GM23338 (cell line): ENCODE measurements at regions not wholly inside any gene's neighbourhood (a gene's known extent, or its start where the extent isn't known, plus 50 kb on each side); places are given as distances from the start of the nearest gene placed in this dataset.

Experiments used
- ATAC-seq: fragments of 200-7000 bp; cut with Tn5 transposase; 3 replicates; pipeline ENCODE4 v1.9.1; 2020
- DNase-seq: peaks from one replicate; pipeline ENCODE4 v3.0.0-alpha.2; 2015; ENCODE audit warnings: low spot score
- H2AFZ ChIP-seq: fragments of 200-600 bp; sonication (generic); 2 replicates; pipeline ENCODE4 v1.8.0; 2016; ENCODE audit warnings: antibody characterized with exemption, mild to moderate bottlenecking, moderate library complexity
- H3F3A ChIP-seq: fragments of 200-600 bp; sonication (generic); replicated peaks from 2 replicates; pipeline ENCODE4 v1.8.0; 2017; ENCODE audit warnings: antibody characterized with exemption, mixed run types, low read depth
- H3K27ac ChIP-seq: fragments of 200-600 bp; sonication (generic); 2 replicates; pipeline ENCODE4 v1.6.1; 2016; ENCODE audit warnings: low read depth
- H3K27me3 ChIP-seq: fragments of 200-600 bp; sonication (generic); 2 replicates; pipeline ENCODE4 v1.8.0; 2016; ENCODE audit warnings: mild to moderate bottlenecking, mixed run types, moderate library complexity; ENCODE audit not compliant: insufficient read depth
- H3K36me3 ChIP-seq: fragments of 200-600 bp; sonication (generic); 2 replicates; pipeline ENCODE4 v1.8.0; 2016; ENCODE audit warnings: mild to moderate bottlenecking; ENCODE audit not compliant: insufficient read depth
- H3K4me1 ChIP-seq: fragments of 200-600 bp; sonication (generic); 2 replicates; pipeline ENCODE4 v1.8.0; 2016; ENCODE audit warnings: mild to moderate bottlenecking, moderate library complexity; ENCODE audit not compliant: insufficient read depth
- H3K4me2 ChIP-seq: fragments of 200-600 bp; sonication (generic); 2 replicates; pipeline ENCODE4 v1.7.1; 2017; ENCODE audit warnings: mixed run types
- H3K4me3 ChIP-seq: fragments of 200-600 bp; sonication (generic); 2 replicates; pipeline ENCODE4 v1.6.1; 2016; ENCODE audit warnings: mixed run types
- H3K79me2 ChIP-seq: fragments of 200-600 bp; sonication (generic); replicated peaks from 2 replicates; pipeline ENCODE4 v1.8.0; 2017; ENCODE audit warnings: mild to moderate bottlenecking; ENCODE audit not compliant: insufficient read depth
- H3K9me2 ChIP-seq: fragments of 200-600 bp; sonication (generic); 2 replicates; pipeline ENCODE4 v1.8.0; 2017; ENCODE audit not compliant: insufficient read depth
- H4K20me1 ChIP-seq: fragments of 200-600 bp; sonication (generic); replicated peaks from 2 replicates; pipeline ENCODE4 v1.8.0; 2017; ENCODE audit warnings: mild to moderate bottlenecking; ENCODE audit not compliant: insufficient read depth
- H3K27ac Mint-ChIP-seq: 2 replicates; pipeline ENCODE4 v1.8.0; 2020; ENCODE audit warnings: inconsistent platforms, mild to moderate bottlenecking, moderate library complexity, mixed read lengths
- H3K27me3 Mint-ChIP-seq: 3 replicates; pipeline ENCODE4 v1.8.0; 2022; ENCODE audit warnings: low read depth, mild to moderate bottlenecking, moderate library complexity, mixed read lengths, inconsistent platforms; ENCODE audit not compliant: insufficient read depth, poor library complexity
- H3K36me3 Mint-ChIP-seq: 3 replicates; pipeline ENCODE4 v1.8.0; 2021; ENCODE audit warnings: low read depth, mild to moderate bottlenecking, inconsistent platforms, moderate library complexity, mixed read lengths
- H3K4me1 Mint-ChIP-seq: 3 replicates; pipeline ENCODE4 v1.8.0; 2020; ENCODE audit warnings: mild to moderate bottlenecking, inconsistent platforms, mixed read lengths
- H3K4me3 Mint-ChIP-seq: 3 replicates; pipeline ENCODE4 v1.8.0; 2021; ENCODE audit warnings: moderate library complexity, mild to moderate bottlenecking, inconsistent platforms, mixed read lengths
- H3K9me3 Mint-ChIP-seq: 3 replicates; pipeline ENCODE4 v1.8.0; 2020; ENCODE audit warnings: moderate library complexity, mild to moderate bottlenecking, inconsistent platforms, mixed read lengths
- CREB1 ChIP-seq: fragments of 250-450 bp; sonication (Bioruptor Pico); IDR thresholded peaks from 2 replicates; pipeline ENCODE4 v1.5.0; 2020; ENCODE audit warnings: low read depth, mild to moderate bottlenecking, moderate library complexity
- CTCF ChIP-seq, 2 experiments: fragments of 200-600 bp in 1 of 2; sonication (generic) in 1 of 2; conservative IDR thresholded peaks; 2 replicates each; pipeline versions ENCODE4 v1.5.1 to v1.6.1; 2016 to 2017; ENCODE audit warnings: antibody characterized with exemption in 2 of 2, low read depth in 2 of 2, mild to moderate bottlenecking in 2 of 2, moderate library complexity in 1 of 2
- ETS1 ChIP-seq: IDR thresholded peaks from 2 replicates; pipeline ENCODE4 v1.6.1; 2016; ENCODE audit warnings: antibody characterized with exemption
- EZH2 ChIP-seq: fragments of 200-600 bp; sonication (generic); IDR thresholded peaks from one replicate; pipeline ENCODE4 v1.8.0; 2017; ENCODE audit warnings: antibody characterized with exemption, mild to moderate bottlenecking, low read depth; ENCODE audit not compliant: unreplicated experiment
- EZH2phosphoT487 ChIP-seq: fragments of 200-600 bp; sonication (generic); IDR thresholded peaks from one replicate; pipeline ENCODE4 v1.8.1; 2018; ENCODE audit warnings: antibody characterized with exemption; ENCODE audit not compliant: unreplicated experiment
- JUNB ChIP-seq: IDR thresholded peaks from one replicate; pipeline ENCODE4 v1.6.1; 2016; ENCODE audit warnings: antibody characterized with exemption; ENCODE audit not compliant: unreplicated experiment
- NANOG ChIP-seq: IDR thresholded peaks from 2 replicates; pipeline ENCODE4 v1.6.1; 2016; ENCODE audit warnings: antibody characterized with exemption, borderline replicate concordance
- POLR2AphosphoS5 ChIP-seq: IDR thresholded peaks from 2 replicates; pipeline ENCODE4 v1.6.1; 2016; ENCODE audit warnings: antibody characterized with exemption, low read depth
- STAT1 ChIP-seq: IDR thresholded peaks from one replicate; pipeline ENCODE4 v1.6.1; 2016; ENCODE audit warnings: antibody characterized with exemption; ENCODE audit not compliant: unreplicated experiment
- ZNF114 ChIP-seq: fragments of 250-450 bp; sonication (Bioruptor Pico); IDR thresholded peaks from 2 replicates; pipeline ENCODE4 v1.5.0; 2020; ENCODE audit warnings: mild to moderate bottlenecking, moderate library complexity
- ZNF331 ChIP-seq: fragments of 250-450 bp; sonication (Bioruptor Pico); IDR thresholded peaks from 2 replicates; pipeline ENCODE4 v1.5.0; 2020; ENCODE audit warnings: low read depth, mild to moderate bottlenecking, moderate library complexity
- TF ChIP-seq, protein P1 (sequence below): fragments of 250-450 bp; sonication (Bioruptor Pico); IDR thresholded peaks from 2 replicates; pipeline ENCODE4 v1.5.0; 2020; ENCODE audit warnings: mild to moderate bottlenecking, moderate library complexity
- TF ChIP-seq, protein P2 (sequence below): IDR thresholded peaks from one replicate; pipeline ENCODE4 v1.6.1; 2018; ENCODE audit warnings: antibody characterized with exemption; ENCODE audit not compliant: unreplicated experiment

DNA sequence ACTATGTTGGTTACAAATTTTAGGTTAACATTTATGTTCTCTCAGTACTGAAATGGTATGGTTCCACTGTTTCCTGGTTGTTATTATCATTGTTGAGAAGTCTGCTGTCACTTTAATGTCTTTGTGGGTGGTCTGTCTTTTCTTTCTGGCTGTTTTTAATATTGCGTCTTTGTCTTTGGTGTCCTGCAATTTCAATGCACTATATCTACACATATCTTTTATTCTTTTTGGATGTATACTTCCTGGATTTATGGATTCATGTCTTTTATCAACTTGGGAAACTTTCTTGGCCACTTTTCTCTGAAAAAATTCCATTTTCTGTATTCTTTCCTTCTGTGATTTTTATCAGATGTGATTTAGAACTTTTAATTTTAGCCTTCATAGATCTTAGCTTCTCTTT lies 250.2 kb downstream of the BUB3 start:
- no peaks in the 10 kb centered on the region; the same call in 1 of the 2 replicates for H3K36me3 ChIP-seq
- H3K27me3 Mint-ChIP-seq = peaks cover 2% of the 10 kb centered on the region

More for the DNA sequence above, 250.2 kb downstream of the BUB3 start:
- H3K36me3 Mint-ChIP-seq = peaks cover 19% of the 10 kb centered on the region
- no peaks in the 10 kb centered on the region for H3K4me1 ChIP-seq
- no peak overlapping the region for H3K27ac Mint-ChIP-seq
- no peaks in the 10 kb centered on the region for H3K9me2 ChIP-seq
- H3K4me3 Mint-ChIP-seq = no peak overlapping the region
- H3K4me2 ChIP-seq = no peak overlapping the region
- H3K27me3 ChIP-seq = no peaks in the 10 kb centered on the region
- no peaks in the 10 kb centered on the region for H4K20me1 ChIP-seq
- no peak for ATAC-seq
- H3K27ac ChIP-seq = no peak overlapping the region
- no peak overlapping the region for H2AFZ ChIP-seq
- H3K9me3 Mint-ChIP-seq = peaks cover 32% of the 10 kb centered on the region
- no peaks in the 10 kb centered on the region for H3K4me1 Mint-ChIP-seq
- no peaks in the 10 kb centered on the region for H3K79me2 ChIP-seq
- no peak for TF ChIP-seq ZNF114 (CRISPR knock-in tag)
- TF ChIP-seq EZH2 = no peak
- no peak for TF ChIP-seq EZH2phosphoT487
- no peak for TF ChIP-seq NANOG
- no peak for TF ChIP-seq JUNB
- TF ChIP-seq STAT1 = no peak
- no peak for TF ChIP-seq ETS1
- TF ChIP-seq CREB1 (CRISPR knock-in tag) = no peak
- TF ChIP-seq, protein P1, sequence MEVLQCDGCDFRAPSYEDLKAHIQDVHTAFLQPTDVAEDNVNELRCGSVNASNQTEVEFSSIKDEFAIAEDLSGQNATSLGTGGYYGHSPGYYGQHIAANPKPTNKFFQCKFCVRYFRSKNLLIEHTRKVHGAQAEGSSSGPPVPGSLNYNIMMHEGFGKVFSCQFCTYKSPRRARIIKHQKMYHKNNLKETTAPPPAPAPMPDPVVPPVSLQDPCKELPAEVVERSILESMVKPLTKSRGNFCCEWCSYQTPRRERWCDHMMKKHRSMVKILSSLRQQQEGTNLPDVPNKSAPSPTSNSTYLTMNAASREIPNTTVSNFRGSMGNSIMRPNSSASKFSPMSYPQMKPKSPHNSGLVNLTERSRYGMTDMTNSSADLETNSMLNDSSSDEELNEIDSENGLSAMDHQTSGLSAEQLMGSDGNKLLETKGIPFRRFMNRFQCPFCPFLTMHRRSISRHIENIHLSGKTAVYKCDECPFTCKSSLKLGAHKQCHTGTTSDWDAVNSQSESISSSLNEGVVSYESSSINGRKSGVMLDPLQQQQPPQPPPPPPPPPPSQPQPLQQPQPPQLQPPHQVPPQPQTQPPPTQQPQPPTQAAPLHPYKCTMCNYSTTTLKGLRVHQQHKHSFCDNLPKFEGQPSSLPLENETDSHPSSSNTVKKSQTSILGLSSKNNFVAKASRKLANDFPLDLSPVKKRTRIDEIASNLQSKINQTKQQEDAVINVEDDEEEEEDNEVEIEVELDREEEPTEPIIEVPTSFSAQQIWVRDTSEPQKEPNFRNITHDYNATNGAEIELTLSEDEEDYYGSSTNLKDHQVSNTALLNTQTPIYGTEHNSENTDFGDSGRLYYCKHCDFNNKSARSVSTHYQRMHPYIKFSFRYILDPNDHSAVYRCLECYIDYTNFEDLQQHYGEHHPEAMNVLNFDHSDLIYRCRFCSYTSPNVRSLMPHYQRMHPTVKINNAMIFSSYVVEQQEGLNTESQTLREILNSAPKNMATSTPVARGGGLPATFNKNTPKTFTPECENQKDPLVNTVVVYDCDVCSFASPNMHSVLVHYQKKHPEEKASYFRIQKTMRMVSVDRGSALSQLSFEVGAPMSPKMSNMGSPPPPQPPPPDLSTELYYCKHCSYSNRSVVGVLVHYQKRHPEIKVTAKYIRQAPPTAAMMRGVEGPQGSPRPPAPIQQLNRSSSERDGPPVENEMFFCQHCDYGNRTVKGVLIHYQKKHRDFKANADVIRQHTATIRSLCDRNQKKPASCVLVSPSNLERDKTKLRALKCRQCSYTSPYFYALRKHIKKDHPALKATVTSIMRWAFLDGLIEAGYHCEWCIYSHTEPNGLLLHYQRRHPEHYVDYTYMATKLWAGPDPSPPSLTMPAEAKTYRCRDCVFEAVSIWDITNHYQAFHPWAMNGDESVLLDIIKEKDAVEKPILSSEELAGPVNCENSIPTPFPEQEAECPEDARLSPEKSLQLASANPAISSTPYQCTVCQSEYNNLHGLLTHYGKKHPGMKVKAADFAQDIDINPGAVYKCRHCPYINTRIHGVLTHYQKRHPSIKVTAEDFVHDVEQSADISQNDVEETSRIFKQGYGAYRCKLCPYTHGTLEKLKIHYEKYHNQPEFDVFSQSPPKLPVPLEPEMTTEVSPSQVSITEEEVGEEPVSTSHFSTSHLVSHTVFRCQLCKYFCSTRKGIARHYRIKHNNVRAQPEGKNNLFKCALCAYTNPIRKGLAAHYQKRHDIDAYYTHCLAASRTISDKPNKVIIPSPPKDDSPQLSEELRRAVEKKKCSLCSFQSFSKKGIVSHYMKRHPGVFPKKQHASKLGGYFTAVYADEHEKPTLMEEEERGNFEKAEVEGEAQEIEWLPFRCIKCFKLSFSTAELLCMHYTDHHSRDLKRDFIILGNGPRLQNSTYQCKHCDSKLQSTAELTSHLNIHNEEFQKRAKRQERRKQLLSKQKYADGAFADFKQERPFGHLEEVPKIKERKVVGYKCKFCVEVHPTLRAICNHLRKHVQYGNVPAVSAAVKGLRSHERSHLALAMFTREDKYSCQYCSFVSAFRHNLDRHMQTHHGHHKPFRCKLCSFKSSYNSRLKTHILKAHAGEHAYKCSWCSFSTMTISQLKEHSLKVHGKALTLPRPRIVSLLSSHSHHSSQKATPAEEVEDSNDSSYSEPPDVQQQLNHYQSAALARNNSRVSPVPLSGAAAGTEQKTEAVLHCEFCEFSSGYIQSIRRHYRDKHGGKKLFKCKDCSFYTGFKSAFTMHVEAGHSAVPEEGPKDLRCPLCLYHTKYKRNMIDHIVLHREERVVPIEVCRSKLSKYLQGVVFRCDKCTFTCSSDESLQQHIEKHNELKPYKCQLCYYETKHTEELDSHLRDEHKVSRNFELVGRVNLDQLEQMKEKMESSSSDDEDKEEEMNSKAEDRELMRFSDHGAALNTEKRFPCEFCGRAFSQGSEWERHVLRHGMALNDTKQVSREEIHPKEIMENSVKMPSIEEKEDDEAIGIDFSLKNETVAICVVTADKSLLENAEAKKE (CRISPR knock-in tag) = no peak
- TF ChIP-seq, protein P2, sequence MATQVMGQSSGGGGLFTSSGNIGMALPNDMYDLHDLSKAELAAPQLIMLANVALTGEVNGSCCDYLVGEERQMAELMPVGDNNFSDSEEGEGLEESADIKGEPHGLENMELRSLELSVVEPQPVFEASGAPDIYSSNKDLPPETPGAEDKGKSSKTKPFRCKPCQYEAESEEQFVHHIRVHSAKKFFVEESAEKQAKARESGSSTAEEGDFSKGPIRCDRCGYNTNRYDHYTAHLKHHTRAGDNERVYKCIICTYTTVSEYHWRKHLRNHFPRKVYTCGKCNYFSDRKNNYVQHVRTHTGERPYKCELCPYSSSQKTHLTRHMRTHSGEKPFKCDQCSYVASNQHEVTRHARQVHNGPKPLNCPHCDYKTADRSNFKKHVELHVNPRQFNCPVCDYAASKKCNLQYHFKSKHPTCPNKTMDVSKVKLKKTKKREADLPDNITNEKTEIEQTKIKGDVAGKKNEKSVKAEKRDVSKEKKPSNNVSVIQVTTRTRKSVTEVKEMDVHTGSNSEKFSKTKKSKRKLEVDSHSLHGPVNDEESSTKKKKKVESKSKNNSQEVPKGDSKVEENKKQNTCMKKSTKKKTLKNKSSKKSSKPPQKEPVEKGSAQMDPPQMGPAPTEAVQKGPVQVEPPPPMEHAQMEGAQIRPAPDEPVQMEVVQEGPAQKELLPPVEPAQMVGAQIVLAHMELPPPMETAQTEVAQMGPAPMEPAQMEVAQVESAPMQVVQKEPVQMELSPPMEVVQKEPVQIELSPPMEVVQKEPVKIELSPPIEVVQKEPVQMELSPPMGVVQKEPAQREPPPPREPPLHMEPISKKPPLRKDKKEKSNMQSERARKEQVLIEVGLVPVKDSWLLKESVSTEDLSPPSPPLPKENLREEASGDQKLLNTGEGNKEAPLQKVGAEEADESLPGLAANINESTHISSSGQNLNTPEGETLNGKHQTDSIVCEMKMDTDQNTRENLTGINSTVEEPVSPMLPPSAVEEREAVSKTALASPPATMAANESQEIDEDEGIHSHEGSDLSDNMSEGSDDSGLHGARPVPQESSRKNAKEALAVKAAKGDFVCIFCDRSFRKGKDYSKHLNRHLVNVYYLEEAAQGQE = no peak
- TF ChIP-seq CTCF (conservative IDR thresholded peaks at IDR 0.05; ENCODE audit: low read depth in 2 of 2) = no peak
- TF ChIP-seq ZNF331 (CRISPR knock-in tag) = no peak
- no peak for TF ChIP-seq POLR2AphosphoS5
- H3K4me3 ChIP-seq = no peak overlapping the region
- H3F3A ChIP-seq = no peaks in the 10 kb centered on the region
- peak; percentile 11 for DNase-seq
